ENCODE measurements at regions not wholly inside any gene's neighbourhood (a gene's known extent, or its start where the extent isn't known, plus 50 kb on each side); places are given as distances from the start of the nearest gene placed in this dataset.

DNA sequence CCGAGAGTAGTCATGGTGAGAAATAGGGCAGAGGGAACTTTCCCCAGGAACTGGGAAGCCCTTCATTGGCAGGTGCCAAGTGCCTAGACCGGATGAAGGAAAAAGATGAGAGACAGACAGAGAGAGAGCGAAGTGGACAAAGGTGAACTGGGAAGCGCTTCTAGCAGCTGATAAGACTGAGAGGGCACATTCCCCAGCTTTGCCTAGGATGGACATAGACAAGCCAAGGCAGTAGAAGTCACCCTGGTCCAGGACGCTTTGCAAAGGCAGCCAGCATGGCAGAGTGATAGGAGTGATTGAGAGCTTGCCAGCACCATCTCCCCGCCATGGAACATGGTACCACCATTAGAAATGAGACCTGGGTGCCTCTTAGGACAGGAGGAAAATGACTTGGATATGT, 372.8 kb upstream of the MGMT start (continued):
- TF ChIP-seq, protein P1, sequence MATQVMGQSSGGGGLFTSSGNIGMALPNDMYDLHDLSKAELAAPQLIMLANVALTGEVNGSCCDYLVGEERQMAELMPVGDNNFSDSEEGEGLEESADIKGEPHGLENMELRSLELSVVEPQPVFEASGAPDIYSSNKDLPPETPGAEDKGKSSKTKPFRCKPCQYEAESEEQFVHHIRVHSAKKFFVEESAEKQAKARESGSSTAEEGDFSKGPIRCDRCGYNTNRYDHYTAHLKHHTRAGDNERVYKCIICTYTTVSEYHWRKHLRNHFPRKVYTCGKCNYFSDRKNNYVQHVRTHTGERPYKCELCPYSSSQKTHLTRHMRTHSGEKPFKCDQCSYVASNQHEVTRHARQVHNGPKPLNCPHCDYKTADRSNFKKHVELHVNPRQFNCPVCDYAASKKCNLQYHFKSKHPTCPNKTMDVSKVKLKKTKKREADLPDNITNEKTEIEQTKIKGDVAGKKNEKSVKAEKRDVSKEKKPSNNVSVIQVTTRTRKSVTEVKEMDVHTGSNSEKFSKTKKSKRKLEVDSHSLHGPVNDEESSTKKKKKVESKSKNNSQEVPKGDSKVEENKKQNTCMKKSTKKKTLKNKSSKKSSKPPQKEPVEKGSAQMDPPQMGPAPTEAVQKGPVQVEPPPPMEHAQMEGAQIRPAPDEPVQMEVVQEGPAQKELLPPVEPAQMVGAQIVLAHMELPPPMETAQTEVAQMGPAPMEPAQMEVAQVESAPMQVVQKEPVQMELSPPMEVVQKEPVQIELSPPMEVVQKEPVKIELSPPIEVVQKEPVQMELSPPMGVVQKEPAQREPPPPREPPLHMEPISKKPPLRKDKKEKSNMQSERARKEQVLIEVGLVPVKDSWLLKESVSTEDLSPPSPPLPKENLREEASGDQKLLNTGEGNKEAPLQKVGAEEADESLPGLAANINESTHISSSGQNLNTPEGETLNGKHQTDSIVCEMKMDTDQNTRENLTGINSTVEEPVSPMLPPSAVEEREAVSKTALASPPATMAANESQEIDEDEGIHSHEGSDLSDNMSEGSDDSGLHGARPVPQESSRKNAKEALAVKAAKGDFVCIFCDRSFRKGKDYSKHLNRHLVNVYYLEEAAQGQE (IDR thresholded peaks at IDR 0.05; ENCODE audit: borderline replicate concordance): no peak
- TF ChIP-seq, protein P1 (CRISPR knock-in tag; IDR thresholded peaks at IDR 0.05; ENCODE audit: low read depth): no peak
- TF ChIP-seq SMAD4 (CRISPR knock-in tag; conservative IDR thresholded peaks at IDR 0.05) (no peak), CEBPG (CRISPR knock-in tag; IDR thresholded peaks at IDR 0.05) (no peak), CEBPG (tag; conservative IDR thresholded peaks at IDR 0.05 in 1 of 2, IDR thresholded peaks at IDR 0.05 in 1 of 2) (no peak), PHB2 (IDR thresholded peaks at IDR 0.05; ENCODE audit: low read depth) (no peak), ZSCAN29 (IDR thresholded peaks at IDR 0.05) (no peak), ZNF121 (CRISPR knock-in tag; conservative IDR thresholded peaks at IDR 0.05) (no peak)
- TF ChIP-seq, protein P2, sequence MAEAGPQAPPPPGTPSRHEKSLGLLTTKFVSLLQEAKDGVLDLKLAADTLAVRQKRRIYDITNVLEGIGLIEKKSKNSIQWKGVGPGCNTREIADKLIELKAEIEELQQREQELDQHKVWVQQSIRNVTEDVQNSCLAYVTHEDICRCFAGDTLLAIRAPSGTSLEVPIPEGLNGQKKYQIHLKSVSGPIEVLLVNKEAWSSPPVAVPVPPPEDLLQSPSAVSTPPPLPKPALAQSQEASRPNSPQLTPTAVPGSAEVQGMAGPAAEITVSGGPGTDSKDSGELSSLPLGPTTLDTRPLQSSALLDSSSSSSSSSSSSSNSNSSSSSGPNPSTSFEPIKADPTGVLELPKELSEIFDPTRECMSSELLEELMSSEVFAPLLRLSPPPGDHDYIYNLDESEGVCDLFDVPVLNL (CRISPR knock-in tag; IDR thresholded peaks at IDR 0.05; ENCODE audit: low read depth): no peak
- TF ChIP-seq, protein P3, sequence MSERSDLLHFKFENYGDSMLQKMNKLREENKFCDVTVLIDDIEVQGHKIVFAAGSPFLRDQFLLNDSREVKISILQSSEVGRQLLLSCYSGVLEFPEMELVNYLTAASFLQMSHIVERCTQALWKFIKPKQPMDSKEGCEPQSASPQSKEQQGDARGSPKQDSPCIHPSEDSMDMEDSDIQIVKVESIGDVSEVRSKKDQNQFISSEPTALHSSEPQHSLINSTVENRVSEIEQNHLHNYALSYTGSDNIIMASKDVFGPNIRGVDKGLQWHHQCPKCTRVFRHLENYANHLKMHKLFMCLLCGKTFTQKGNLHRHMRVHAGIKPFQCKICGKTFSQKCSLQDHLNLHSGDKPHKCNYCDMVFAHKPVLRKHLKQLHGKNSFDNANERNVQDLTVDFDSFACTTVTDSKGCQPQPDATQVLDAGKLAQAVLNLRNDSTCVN (CRISPR knock-in tag; IDR thresholded peaks at IDR 0.05): no peak

Measured in K562 (cell line).